ENCODE measurements at regions not wholly inside any gene's neighbourhood (a gene's known extent, or its start where the extent isn't known, plus 50 kb on each side); places are given as distances from the start of the nearest gene placed in this dataset.

DNA sequence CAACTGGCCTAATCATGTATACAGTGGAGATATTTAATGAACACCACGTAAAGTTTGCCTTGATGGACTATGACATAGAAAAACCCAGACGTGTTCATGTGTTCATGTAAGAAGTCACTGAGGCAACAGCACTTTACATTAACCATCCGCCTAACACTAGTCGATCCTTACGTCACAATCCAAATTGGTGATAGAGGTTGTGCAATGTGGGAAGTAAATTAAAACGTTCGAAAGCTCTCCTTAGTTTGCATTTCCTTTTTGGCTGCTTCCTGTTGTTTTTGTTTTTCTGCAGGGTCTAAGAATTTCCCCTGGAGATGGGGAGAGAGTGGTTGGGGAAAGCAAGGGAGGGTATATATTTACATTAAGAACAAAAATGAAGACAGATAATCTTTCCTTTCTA lies 587.5 kb upstream of the ADGRL2 start:
- Histone ChIP-seq H3K27ac (ENCODE audit: low read depth, low read length) (no peak overlapping the region), H3K9ac (ENCODE audit: low read depth in 1 of 2, low read length in 2 of 2) (no peak overlapping the region), H3K4me1 (ENCODE audit: control insufficient read depth in 1 of 2, insufficient read depth in 2 of 2, low read length in 2 of 2) (no peaks in the 10 kb centered on the region), H3K9me3 (ENCODE audit: control insufficient read depth in 1 of 2, low read length in 2 of 2) (no peaks in the 10 kb centered on the region), H3K36me3 (ENCODE audit: control insufficient read depth in 1 of 2, insufficient read depth in 2 of 2, low read length in 2 of 2) (no peaks in the 10 kb centered on the region), H3K27me3 (ENCODE audit: control insufficient read depth in 1 of 2, insufficient read depth in 2 of 2, low read length in 2 of 2) (no peaks in the 10 kb centered on the region), H3K4me3 (ENCODE audit: low read depth in 1 of 2, low read length in 2 of 2) (no peak overlapping the region)

DNA sequence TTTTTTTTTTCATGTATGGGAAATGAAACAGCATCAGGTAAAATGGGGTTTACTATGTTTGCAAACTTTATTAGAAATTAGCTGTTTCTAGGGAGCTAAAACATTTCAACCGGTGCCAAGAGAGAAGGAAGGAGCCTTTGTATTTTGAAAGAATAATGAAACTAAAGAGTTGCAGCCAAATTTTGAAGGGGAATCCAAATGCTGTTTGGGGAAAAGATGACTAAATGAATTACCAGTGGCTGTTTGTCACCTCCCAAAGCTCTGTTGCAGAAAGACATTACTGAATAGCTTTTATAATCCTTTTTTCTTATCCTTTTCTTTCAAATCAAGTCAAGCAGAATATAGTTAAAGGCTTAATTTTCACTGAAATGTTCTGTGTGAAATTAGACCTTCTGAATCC lies 591.3 kb upstream of the ADGRL2 start:
- no peaks in the 10 kb centered on the region for H3K9me3 ChIP-seq (ENCODE audit: control insufficient read depth in 1 of 2, low read length in 2 of 2)
- no peaks in the 10 kb centered on the region for H3K27me3 ChIP-seq (ENCODE audit: control insufficient read depth in 1 of 2, insufficient read depth in 2 of 2, low read length in 2 of 2)
- H3K9ac ChIP-seq (ENCODE audit: low read depth in 1 of 2, low read length in 2 of 2), result no peak overlapping the region
- no peaks in the 10 kb centered on the region for H3K36me3 ChIP-seq (ENCODE audit: control insufficient read depth in 1 of 2, insufficient read depth in 2 of 2, low read length in 2 of 2)
- no peaks in the 10 kb centered on the region for H3K4me1 ChIP-seq (ENCODE audit: control insufficient read depth in 1 of 2, insufficient read depth in 2 of 2, low read length in 2 of 2)
- no peak overlapping the region for H3K4me3 ChIP-seq (ENCODE audit: low read depth in 1 of 2, low read length in 2 of 2)
- no peak overlapping the region for H3K27ac ChIP-seq (ENCODE audit: low read depth, low read length)

DNA sequence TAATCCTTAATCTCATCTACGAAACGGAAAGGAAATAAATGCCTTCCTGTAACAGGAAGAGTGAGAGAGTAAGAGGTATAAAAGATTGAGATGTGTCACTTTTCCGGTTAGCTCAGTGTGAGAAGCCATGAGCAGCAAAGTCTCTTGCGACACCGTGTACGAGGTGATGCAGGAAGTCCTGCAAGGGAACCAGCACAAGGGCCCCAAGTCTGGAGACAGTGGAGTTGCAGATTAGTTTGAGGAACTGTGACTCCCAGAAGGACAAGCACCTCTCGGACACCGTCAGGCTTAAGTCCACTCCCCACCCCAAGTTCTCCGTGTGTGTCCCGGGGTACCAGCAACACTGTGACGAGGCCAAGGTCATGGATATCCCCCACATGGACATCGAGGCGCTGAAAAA lies 592.3 kb upstream of the ADGRL2 start:
- Histone ChIP-seq H3K4me3 (ENCODE audit: low read depth in 1 of 2, low read length in 2 of 2) (no peak overlapping the region), H3K27me3 (ENCODE audit: control insufficient read depth in 1 of 2, insufficient read depth in 2 of 2, low read length in 2 of 2) (no peaks in the 10 kb centered on the region), H3K9ac (ENCODE audit: low read depth in 1 of 2, low read length in 2 of 2) (no peak overlapping the region), H3K27ac (ENCODE audit: low read depth, low read length) (no peak overlapping the region), H3K36me3 (ENCODE audit: control insufficient read depth in 1 of 2, insufficient read depth in 2 of 2, low read length in 2 of 2) (no peaks in the 10 kb centered on the region), H3K9me3 (ENCODE audit: control insufficient read depth in 1 of 2, low read length in 2 of 2) (no peaks in the 10 kb centered on the region), H3K4me1 (ENCODE audit: control insufficient read depth in 1 of 2, insufficient read depth in 2 of 2, low read length in 2 of 2) (no peaks in the 10 kb centered on the region)

DNA sequence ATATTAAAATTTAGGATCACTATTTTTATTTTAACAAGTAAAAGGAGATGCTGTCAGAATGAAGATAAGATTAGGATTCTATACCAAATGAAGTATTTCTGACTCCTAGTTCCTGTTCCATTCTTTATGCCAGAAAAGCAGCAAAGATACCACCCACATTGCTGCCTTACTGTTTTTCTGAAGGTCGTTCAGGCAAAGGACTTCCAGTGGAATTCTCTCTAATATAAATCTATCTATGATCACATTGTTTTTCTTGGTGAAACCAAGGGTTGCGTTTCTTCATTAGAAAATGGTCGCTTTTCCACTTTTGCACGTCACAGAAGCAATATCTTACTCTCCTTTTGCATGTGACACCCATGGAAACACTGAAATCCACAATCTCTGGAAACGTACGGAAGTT lies 594.8 kb upstream of the ADGRL2 start:
- Histone ChIP-seq H3K36me3 (ENCODE audit: control insufficient read depth in 1 of 2, insufficient read depth in 2 of 2, low read length in 2 of 2) (no peaks in the 10 kb centered on the region), H3K9me3 (ENCODE audit: control insufficient read depth in 1 of 2, low read length in 2 of 2) (no peaks in the 10 kb centered on the region), H3K4me1 (ENCODE audit: control insufficient read depth in 1 of 2, insufficient read depth in 2 of 2, low read length in 2 of 2) (no peaks in the 10 kb centered on the region), H3K9ac (ENCODE audit: low read depth in 1 of 2, low read length in 2 of 2) (no peak overlapping the region), H3K27ac (ENCODE audit: low read depth, low read length) (no peak overlapping the region), H3K27me3 (ENCODE audit: control insufficient read depth in 1 of 2, insufficient read depth in 2 of 2, low read length in 2 of 2) (no peaks in the 10 kb centered on the region), H3K4me3 (ENCODE audit: low read depth in 1 of 2, low read length in 2 of 2) (no peak overlapping the region)

DNA sequence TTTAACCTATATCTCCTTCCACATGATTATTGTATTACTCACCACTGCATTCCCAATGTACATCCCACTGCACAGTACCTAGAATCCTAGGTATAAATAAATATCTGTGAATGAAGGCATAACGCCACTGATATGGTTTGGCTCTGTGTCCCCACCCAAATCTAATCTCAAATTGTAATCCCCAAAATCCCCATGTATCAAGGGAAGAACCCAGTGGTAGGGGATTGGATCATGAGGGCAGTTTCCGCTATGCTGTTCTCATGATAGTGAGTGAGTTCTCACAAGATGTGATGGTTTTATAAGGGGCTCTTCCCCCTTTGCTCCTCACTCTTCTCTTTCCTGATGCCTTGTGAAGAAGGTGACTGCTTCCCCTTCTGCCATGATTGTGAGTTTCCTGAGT lies 599.0 kb upstream of the ADGRL2 start:
- no peaks in the 10 kb centered on the region for H3K27me3 ChIP-seq (ENCODE audit: control insufficient read depth in 1 of 2, insufficient read depth in 2 of 2, low read length in 2 of 2)
- H3K4me3 ChIP-seq (ENCODE audit: low read depth in 1 of 2, low read length in 2 of 2), result no peak overlapping the region
- H3K9me3 ChIP-seq (ENCODE audit: control insufficient read depth in 1 of 2, low read length in 2 of 2), result no peaks in the 10 kb centered on the region
- H3K27ac ChIP-seq (ENCODE audit: low read depth, low read length), result no peak overlapping the region
- no peak overlapping the region for H3K9ac ChIP-seq (ENCODE audit: low read depth in 1 of 2, low read length in 2 of 2)
- no peaks in the 10 kb centered on the region for H3K4me1 ChIP-seq (ENCODE audit: control insufficient read depth in 1 of 2, insufficient read depth in 2 of 2, low read length in 2 of 2)
- no peaks in the 10 kb centered on the region for H3K36me3 ChIP-seq (ENCODE audit: control insufficient read depth in 1 of 2, insufficient read depth in 2 of 2, low read length in 2 of 2)

DNA sequence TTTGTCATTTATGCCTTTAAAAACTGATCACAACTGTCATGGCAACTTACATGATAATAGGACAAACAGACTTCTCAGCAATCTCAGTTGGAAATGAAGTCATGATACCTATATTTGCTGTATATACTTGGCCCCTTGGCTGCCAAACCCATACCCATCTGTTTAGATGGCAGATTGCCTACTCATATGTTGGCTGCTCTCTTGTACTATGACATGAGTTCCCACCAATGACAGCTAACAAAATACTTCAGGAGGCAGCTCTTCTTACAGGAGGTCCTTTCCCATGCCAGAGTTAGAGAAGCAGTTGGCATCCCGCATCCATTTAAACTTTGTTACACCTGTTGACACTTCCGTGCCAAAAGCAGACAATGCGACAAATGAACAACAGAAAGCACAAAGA lies 603.1 kb upstream of the ADGRL2 start:
- H3K4me3 ChIP-seq (ENCODE audit: low read depth in 1 of 2, low read length in 2 of 2), result no peak overlapping the region

DNA sequence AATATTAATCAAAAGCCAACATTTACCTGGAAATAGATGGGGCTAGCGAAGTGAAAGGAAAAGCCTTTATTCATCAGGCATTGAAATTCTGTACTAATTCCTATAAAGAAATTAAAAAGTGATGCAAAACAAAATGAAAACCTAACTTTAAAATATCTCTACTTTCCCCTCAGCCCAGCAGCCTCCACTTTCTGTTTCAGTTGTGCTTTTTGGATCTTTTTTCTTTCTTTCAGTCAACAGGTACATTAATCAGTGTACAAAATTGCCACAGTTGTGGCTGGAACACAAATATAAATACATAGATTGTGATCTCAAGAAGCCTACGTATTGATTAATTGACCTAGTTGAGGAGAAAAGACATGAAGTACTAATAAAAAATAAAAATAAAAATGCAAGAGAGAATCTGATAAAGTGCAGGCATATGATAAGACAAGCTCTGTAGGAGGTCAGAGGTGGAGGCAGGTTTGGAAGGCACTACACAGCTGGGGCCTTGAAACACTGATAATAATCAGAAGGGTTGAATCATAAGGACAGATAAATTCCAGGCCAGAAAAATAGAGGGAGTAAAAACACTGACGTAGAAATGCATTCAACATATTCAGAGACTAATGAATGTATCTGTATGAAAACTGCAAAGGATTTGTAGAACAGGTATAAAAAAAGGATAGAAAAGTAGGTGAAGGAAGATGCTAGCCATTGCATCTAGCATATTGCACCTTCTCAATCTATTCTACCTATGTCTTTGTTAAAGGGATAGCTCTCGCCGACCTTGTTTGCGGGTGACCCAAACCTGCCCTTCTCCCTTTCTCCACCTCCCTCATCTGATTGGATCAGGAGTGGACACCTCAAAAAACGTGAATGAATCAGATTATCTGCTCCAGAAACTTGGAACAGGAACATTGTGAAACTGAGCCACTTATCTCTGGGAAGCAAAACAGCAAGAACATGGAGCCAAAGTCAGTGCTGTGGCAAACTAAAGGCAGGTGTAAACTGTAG lies 607.8 kb upstream of the ADGRL2 start:
- Histone ChIP-seq H3K27ac (ENCODE audit: low read depth, low read length) (no peak overlapping the region), H3K27me3 (ENCODE audit: control insufficient read depth in 1 of 2, insufficient read depth in 2 of 2, low read length in 2 of 2) (no peaks in the 10 kb centered on the region), H3K9ac (ENCODE audit: low read depth in 1 of 2, low read length in 2 of 2) (no peak overlapping the region), H3K9me3 (ENCODE audit: control insufficient read depth in 1 of 2, low read length in 2 of 2) (no peaks in the 10 kb centered on the region), H3K36me3 (ENCODE audit: control insufficient read depth in 1 of 2, insufficient read depth in 2 of 2, low read length in 2 of 2) (no peaks in the 10 kb centered on the region), H3K4me1 (ENCODE audit: control insufficient read depth in 1 of 2, insufficient read depth in 2 of 2, low read length in 2 of 2) (no peaks in the 10 kb centered on the region), H3K4me3 (ENCODE audit: low read depth in 1 of 2, low read length in 2 of 2) (no peak overlapping the region)

More for the DNA sequence above, 603.1 kb upstream of the ADGRL2 start:
- Histone ChIP-seq H3K27ac (ENCODE audit: low read depth, low read length) (no peak overlapping the region), H3K36me3 (ENCODE audit: control insufficient read depth in 1 of 2, insufficient read depth in 2 of 2, low read length in 2 of 2) (no peaks in the 10 kb centered on the region), H3K4me1 (ENCODE audit: control insufficient read depth in 1 of 2, insufficient read depth in 2 of 2, low read length in 2 of 2) (no peaks in the 10 kb centered on the region), H3K9me3 (ENCODE audit: control insufficient read depth in 1 of 2, low read length in 2 of 2) (no peaks in the 10 kb centered on the region), H3K9ac (ENCODE audit: low read depth in 1 of 2, low read length in 2 of 2) (no peak overlapping the region), H3K27me3 (ENCODE audit: control insufficient read depth in 1 of 2, insufficient read depth in 2 of 2, low read length in 2 of 2) (no peaks in the 10 kb centered on the region)

DNA sequence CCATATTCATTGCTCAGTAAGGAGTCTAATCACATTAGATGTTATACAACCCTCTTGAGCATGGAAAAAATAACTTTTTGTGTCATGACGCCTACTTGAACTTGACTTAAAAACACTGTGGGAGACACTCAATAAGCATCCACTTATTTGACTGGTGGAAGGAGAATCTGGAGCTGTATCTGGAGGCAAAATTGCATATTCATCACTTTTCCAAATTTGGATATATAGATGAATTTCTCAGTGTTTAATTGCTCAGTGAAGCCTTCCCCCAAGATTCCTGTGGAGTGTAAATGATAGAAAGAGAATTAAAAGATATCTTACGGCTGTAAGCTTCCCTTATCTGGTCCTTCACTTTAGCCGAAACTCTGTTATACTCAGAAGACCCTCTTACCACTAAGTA lies 610.7 kb upstream of the ADGRL2 start:
- no peaks in the 10 kb centered on the region for H3K4me1 ChIP-seq (ENCODE audit: control insufficient read depth in 1 of 2, insufficient read depth in 2 of 2, low read length in 2 of 2)
- no peak overlapping the region for H3K9ac ChIP-seq (ENCODE audit: low read depth in 1 of 2, low read length in 2 of 2)
- H3K36me3 ChIP-seq (ENCODE audit: control insufficient read depth in 1 of 2, insufficient read depth in 2 of 2, low read length in 2 of 2), result no peaks in the 10 kb centered on the region
- no peaks in the 10 kb centered on the region for H3K27me3 ChIP-seq (ENCODE audit: control insufficient read depth in 1 of 2, insufficient read depth in 2 of 2, low read length in 2 of 2)
- H3K9me3 ChIP-seq (ENCODE audit: control insufficient read depth in 1 of 2, low read length in 2 of 2), result no peaks in the 10 kb centered on the region
- H3K27ac ChIP-seq (ENCODE audit: low read depth, low read length), result no peak overlapping the region
- H3K4me3 ChIP-seq (ENCODE audit: low read depth in 1 of 2, low read length in 2 of 2), result no peak overlapping the region

DNA sequence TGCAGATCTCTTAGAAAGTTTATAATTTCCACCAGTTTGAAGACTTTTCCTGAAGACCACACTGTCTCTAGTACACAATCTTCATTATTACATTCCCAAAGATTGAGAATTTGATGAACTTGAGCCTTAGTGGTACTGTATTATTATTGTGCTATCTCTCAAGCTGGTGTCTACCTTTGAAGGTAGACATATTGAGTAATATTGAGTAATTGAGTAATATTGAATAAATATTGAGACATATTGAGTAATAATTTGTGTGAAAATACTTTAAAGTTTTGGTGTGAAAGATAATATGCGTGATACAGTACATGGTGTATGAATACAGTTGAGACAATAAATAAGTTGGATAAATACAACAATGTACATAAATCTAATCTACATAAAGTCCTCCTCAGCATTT lies 613.1 kb upstream of the ADGRL2 start:
- Histone ChIP-seq H3K36me3 (ENCODE audit: control insufficient read depth in 1 of 2, insufficient read depth in 2 of 2, low read length in 2 of 2) (no peaks in the 10 kb centered on the region), H3K27me3 (ENCODE audit: control insufficient read depth in 1 of 2, insufficient read depth in 2 of 2, low read length in 2 of 2) (no peaks in the 10 kb centered on the region), H3K9me3 (ENCODE audit: control insufficient read depth in 1 of 2, low read length in 2 of 2) (no peaks in the 10 kb centered on the region), H3K9ac (ENCODE audit: low read depth in 1 of 2, low read length in 2 of 2) (no peak overlapping the region), H3K4me1 (ENCODE audit: control insufficient read depth in 1 of 2, insufficient read depth in 2 of 2, low read length in 2 of 2) (no peaks in the 10 kb centered on the region), H3K27ac (ENCODE audit: low read depth, low read length) (no peak overlapping the region), H3K4me3 (ENCODE audit: low read depth in 1 of 2, low read length in 2 of 2) (no peak overlapping the region)

DNA sequence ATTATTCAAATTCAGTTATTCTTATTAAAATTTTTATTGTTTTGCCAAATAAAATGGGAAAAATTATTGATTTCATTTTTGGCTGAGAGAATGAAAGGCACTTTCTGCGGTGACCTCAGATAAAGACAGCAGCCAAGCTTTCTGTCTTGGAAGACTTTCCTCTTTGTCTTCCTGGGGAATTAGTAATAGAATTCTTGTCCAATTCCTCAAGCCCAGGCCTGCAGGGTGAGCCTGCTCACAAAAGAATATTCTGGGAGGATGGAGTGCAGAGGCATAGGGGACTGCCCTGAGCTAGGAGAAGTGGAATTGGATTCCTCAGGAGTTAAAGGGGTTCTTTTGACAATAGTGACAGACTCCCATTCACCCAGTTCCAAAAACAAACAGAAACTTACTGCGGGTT lies 614.5 kb upstream of the ADGRL2 start:
- peaks cover 2 to 5% of the 10 kb centered on the region in 2 donors for H3K9me3 ChIP-seq (ENCODE audit: control insufficient read depth in 1 of 2, low read length in 2 of 2)
- H3K4me1 ChIP-seq (ENCODE audit: control insufficient read depth in 1 of 2, insufficient read depth in 2 of 2, low read length in 2 of 2), result no peaks in the 10 kb centered on the region
- H3K4me3 ChIP-seq (ENCODE audit: low read depth in 1 of 2, low read length in 2 of 2), result no peak overlapping the region
- no peak overlapping the region for H3K27ac ChIP-seq (ENCODE audit: low read depth, low read length)
- no peaks in the 10 kb centered on the region for H3K36me3 ChIP-seq (ENCODE audit: control insufficient read depth in 1 of 2, insufficient read depth in 2 of 2, low read length in 2 of 2)
- no peak overlapping the region for H3K9ac ChIP-seq (ENCODE audit: low read depth in 1 of 2, low read length in 2 of 2)
- no peaks in the 10 kb centered on the region for H3K27me3 ChIP-seq (ENCODE audit: control insufficient read depth in 1 of 2, insufficient read depth in 2 of 2, low read length in 2 of 2)
